ENCODE measurements at regions not wholly inside any gene's neighbourhood (a gene's known extent, or its start where the extent isn't known, plus 50 kb on each side); places are given as distances from the start of the nearest gene placed in this dataset.
"Not testable (repeated sequence)": the region's sequence is repeated elsewhere in the genome, so short reads cannot be mapped to it uniquely, and the experiment has no call there.

- not testable (repeated sequence) for TF ChIP-seq POLR2A, CTCF (IDR thresholded peaks at IDR 0.05)
Measured at GRCh38 chr9:27690816-27691215, 117.5 kb upstream of the C9orf72 start.

Measured in testis (tissue), 2 donors.